ENCODE measurements at regions not wholly inside any gene's neighbourhood (a gene's known extent, or its start where the extent isn't known, plus 50 kb on each side); places are given as distances from the start of the nearest gene placed in this dataset.

GRCh38 chr13:29903543-29903942, 53.1 kb upstream of the UBL3 start:
- peaks cover 13% of the 10 kb centered on the region for H3K27me3 ChIP-seq (ENCODE audit: low read depth, low read length)
- H3K27ac ChIP-seq (ENCODE audit: low read length): no peak overlapping the region
- TF ChIP-seq EZH2phosphoT487 (IDR thresholded peaks at IDR 0.05; ENCODE audit: low read depth) (no peak), CTCF (IDR thresholded peaks at IDR 0.05; ENCODE audit: low read depth, low read length) (no peak)
- H3K4me2 ChIP-seq (ENCODE audit: low read length): no peak overlapping the region
- no peak overlapping the region for H2AFZ ChIP-seq (ENCODE audit: low read depth, low read length)
- peaks cover 16% of the 10 kb centered on the region for H3K4me1 ChIP-seq (ENCODE audit: low read length)
- no peaks in the 10 kb centered on the region for H3K79me2 ChIP-seq (ENCODE audit: low read length)
- no peaks in the 10 kb centered on the region for H3K9me3 ChIP-seq (ENCODE audit: insufficient read depth, low read length)
- no peaks in the 10 kb centered on the region for H3K36me3 ChIP-seq (replicated peaks; ENCODE audit: low read depth, low read length)
- no peak overlapping the region for H3K4me3 ChIP-seq (ENCODE audit: low read length)
- H3K9ac ChIP-seq (ENCODE audit: low read length): no peak overlapping the region
- H4K20me1 ChIP-seq (ENCODE audit: insufficient read depth, low read length): no peaks in the 10 kb centered on the region

GRCh38 chr13:29902632-29903305, 52.4 kb upstream of the UBL3 start:
- Histone ChIP-seq H3K4me3 (ENCODE audit: low read length) (no peak overlapping the region), H3K79me2 (ENCODE audit: low read length) (no peaks in the 10 kb centered on the region), H3K9ac (ENCODE audit: low read length) (no peak overlapping the region), H3K27me3 (ENCODE audit: low read depth, low read length) (peaks cover 13% of the 10 kb centered on the region), H3K9me3 (ENCODE audit: insufficient read depth, low read length) (no peaks in the 10 kb centered on the region), H3K4me1 (ENCODE audit: low read length) (peaks cover 10% of the 10 kb centered on the region), H3K27ac (ENCODE audit: low read length) (no peak overlapping the region), H2AFZ (ENCODE audit: low read depth, low read length) (no peak overlapping the region), H4K20me1 (ENCODE audit: insufficient read depth, low read length) (no peaks in the 10 kb centered on the region), H3K4me2 (ENCODE audit: low read length) (no peak overlapping the region), H3K36me3 (replicated peaks; ENCODE audit: low read depth, low read length) (no peaks in the 10 kb centered on the region)
- TF ChIP-seq EZH2phosphoT487 (IDR thresholded peaks at IDR 0.05; ENCODE audit: low read depth): no peak
- no peak for TF ChIP-seq CTCF (IDR thresholded peaks at IDR 0.05; ENCODE audit: low read depth, low read length)

GRCh38 chr13:29901710-29902631, 51.6 kb upstream of the UBL3 start:
- no peaks in the 10 kb centered on the region for H3K36me3 ChIP-seq (replicated peaks; ENCODE audit: low read depth, low read length)
- H3K4me1 ChIP-seq (ENCODE audit: low read length): peaks cover 2% of the 10 kb centered on the region
- H3K9me3 ChIP-seq (ENCODE audit: insufficient read depth, low read length): no peaks in the 10 kb centered on the region
- H3K79me2 ChIP-seq (ENCODE audit: low read length): no peaks in the 10 kb centered on the region
- no peaks in the 10 kb centered on the region for H4K20me1 ChIP-seq (ENCODE audit: insufficient read depth, low read length)
- TF ChIP-seq CTCF (IDR thresholded peaks at IDR 0.05; ENCODE audit: low read depth, low read length) (no peak), EZH2phosphoT487 (IDR thresholded peaks at IDR 0.05; ENCODE audit: low read depth) (no peak)
- no peak overlapping the region for H2AFZ ChIP-seq (ENCODE audit: low read depth, low read length)
- no peak overlapping the region for H3K4me2 ChIP-seq (ENCODE audit: low read length)
- no peak overlapping the region for H3K9ac ChIP-seq (ENCODE audit: low read length)
- peaks cover 16% of the 10 kb centered on the region for H3K27me3 ChIP-seq (ENCODE audit: low read depth, low read length)
- no peak overlapping the region for H3K27ac ChIP-seq (ENCODE audit: low read length)
- no peak overlapping the region for H3K4me3 ChIP-seq (ENCODE audit: low read length)
